Activated CD4-positive, alpha-beta T cell treated with anti-CD3 and anti-CD28 coated beads, Interleukin-2, amount 10 ng/mL, durations not matched to agents 24 days and 14 days (primary cell): ENCODE measurements at regions not wholly inside any gene's neighbourhood (a gene's known extent, or its start where the extent isn't known, plus 50 kb on each side); places are given as distances from the start of the nearest gene placed in this dataset.

ENCODE experiments used
- DNase-seq: peaks from one replicate; pipeline ENCODE4 v3.0.0; 2022
- H3K27ac Mint-ChIP-seq: one replicate; pipeline ENCODE4 v1.8.0; 2022; ENCODE audit warnings: mild to moderate bottlenecking, mixed read lengths
- H3K27me3 Mint-ChIP-seq: one replicate; pipeline ENCODE4 v1.8.0; 2022; ENCODE audit warnings: mixed read lengths
- H3K36me3 Mint-ChIP-seq: one replicate; pipeline ENCODE4 v1.8.0; 2022; ENCODE audit warnings: low read depth, mild to moderate bottlenecking, mixed read lengths
- H3K4me1 Mint-ChIP-seq: one replicate; pipeline ENCODE4 v1.8.0; 2021; ENCODE audit warnings: mixed read lengths
- H3K4me3 Mint-ChIP-seq: one replicate; pipeline ENCODE4 v1.8.0; 2022; ENCODE audit warnings: mild to moderate bottlenecking, moderate library complexity, mixed read lengths
- H3K9me3 Mint-ChIP-seq: one replicate; pipeline ENCODE4 v1.8.0; 2021; ENCODE audit warnings: mixed read lengths
- intact Hi-C: fragments of 100-400 bp; cut with micrococcal nuclease; formaldehyde crosslinking; loops from one replicate; pipeline ENCODE4 v1.15.1; 2023

DNA sequence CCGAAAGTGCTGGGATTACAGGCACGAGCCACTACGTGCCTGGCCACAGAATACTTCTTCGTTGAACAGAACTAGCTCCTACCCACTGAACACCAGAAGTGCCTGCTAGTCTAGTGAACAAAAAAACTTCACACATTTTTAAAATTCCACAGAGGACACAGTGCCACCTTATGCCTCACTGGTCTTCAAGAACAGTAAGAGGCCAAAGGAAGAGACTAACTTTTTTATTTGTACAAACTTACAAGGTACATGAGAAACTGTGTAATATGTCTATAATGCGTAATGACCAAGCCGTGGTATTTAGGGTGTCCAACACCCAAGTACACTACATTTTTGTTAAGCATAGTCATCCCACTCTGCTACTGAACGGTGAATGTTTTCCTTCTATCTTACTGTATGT is 144.4 kb upstream of the PTER start:
- Mint-ChIP-seq H3K4me3 (no peak overlapping the region), H3K4me1 (no peaks in the 10 kb centered on the region), H3K27ac (no peak overlapping the region), H3K9me3 (peaks cover 6% of the 10 kb centered on the region), H3K36me3 (no peaks in the 10 kb centered on the region), H3K27me3 (no peaks in the 10 kb centered on the region)
- DNase-seq = no peak
- intact Hi-C loops = no loop called here

DNA sequence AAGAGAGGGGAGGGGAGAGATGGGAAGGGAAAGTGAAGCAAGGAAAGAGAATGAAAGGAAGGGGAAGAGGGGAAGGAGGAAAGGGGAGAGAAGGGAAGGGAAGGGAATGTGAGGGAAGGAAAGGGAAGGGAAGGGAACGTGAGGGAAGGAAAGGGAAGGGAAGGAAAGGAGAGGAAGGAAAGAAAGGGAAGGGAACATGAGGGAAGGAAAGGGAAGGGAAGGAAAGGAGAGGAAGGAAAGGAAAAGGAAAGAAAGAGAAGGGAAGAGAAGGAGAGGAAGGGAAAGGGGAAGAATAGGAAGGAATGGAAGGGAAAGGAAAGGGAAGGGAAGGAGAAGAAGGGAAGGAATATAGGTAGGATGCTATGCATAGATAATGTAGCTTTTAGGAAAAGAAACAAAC is 139.7 kb upstream of the PTER start:
- Mint-ChIP-seq H3K27me3 (no peaks in the 10 kb centered on the region), H3K4me3 (no peak overlapping the region), H3K36me3 (no peaks in the 10 kb centered on the region), H3K4me1 (no peaks in the 10 kb centered on the region), H3K27ac (no peak overlapping the region), H3K9me3 (no peaks in the 10 kb centered on the region)
- no peak for DNase-seq
- intact Hi-C loops = no loop called here

DNA sequence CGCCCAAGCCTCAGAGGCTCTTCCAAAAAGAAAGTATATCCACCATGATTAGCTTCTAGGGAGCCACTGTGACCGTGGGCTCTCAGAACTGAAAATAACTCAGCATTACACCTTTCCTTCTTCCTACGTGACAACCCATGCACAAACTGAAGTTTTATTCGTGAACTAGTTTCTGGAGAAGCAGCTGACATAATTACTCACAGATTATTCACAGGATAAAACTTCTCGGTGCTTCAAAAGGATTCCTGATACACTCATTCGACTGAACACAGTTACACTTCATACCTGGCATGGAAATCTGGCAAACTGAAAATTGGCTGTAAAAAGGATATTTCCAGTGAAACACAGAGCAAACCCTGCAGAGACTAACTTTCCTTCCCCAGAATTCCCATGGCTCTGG is 139.2 kb upstream of the PTER start:
- intact Hi-C loops = no loop called here
- Mint-ChIP-seq H3K36me3 (no peaks in the 10 kb centered on the region), H3K27ac (no peak overlapping the region), H3K9me3 (no peaks in the 10 kb centered on the region), H3K27me3 (no peaks in the 10 kb centered on the region), H3K4me3 (no peak overlapping the region), H3K4me1 (no peaks in the 10 kb centered on the region)
- DNase-seq = no peak

DNA sequence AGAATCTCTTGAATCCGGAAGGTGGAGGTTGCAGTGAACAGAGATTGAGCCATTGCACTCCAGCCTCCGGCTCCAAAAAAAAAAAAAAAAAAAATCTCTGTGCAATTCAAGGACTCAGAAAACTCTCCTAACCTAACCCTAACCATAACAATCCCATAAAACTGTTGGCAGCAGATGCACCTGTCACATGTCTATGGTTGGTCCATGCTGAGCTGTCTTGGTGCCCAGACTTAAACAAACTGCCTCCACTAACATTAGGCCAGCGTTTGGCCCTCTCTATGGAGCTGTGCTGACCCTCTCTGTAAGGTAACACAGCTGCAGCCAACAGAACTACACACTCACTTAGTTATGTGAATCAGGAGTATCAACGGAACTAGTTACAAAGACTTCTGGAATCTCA is 132.5 kb upstream of the PTER start:
- H3K4me3 Mint-ChIP-seq = no peak overlapping the region
- no peaks in the 10 kb centered on the region for H3K27me3 Mint-ChIP-seq
- peaks cover 4% of the 10 kb centered on the region for H3K9me3 Mint-ChIP-seq
- intact Hi-C loops = no loop called here
- no peaks in the 10 kb centered on the region for H3K4me1 Mint-ChIP-seq
- H3K36me3 Mint-ChIP-seq = no peaks in the 10 kb centered on the region
- H3K27ac Mint-ChIP-seq = no peak overlapping the region
- no peak for DNase-seq

DNA sequence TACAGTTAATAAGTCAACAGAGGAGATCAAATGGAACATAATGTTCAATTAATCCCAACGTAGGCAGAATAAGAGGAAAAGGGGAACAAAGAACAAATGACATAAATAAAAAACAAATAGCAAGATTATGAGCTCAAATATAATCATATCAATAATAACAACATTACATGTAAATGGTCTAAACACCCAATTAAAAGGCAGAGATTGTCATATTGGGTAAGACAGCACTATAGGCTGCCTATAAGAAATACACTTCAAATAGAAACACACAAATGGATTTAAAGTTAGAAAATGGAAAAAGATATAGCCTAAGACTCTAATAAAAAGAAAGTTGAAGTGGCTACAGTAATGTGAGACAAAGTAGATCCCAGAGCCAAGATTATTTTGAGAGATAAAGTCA is 126.4 kb upstream of the PTER start:
- intact Hi-C loops = no loop called here
- no peaks in the 10 kb centered on the region for H3K36me3 Mint-ChIP-seq
- H3K4me1 Mint-ChIP-seq = no peaks in the 10 kb centered on the region
- H3K27me3 Mint-ChIP-seq = no peaks in the 10 kb centered on the region
- no peak overlapping the region for H3K27ac Mint-ChIP-seq
- no peak overlapping the region for H3K4me3 Mint-ChIP-seq
- H3K9me3 Mint-ChIP-seq = peaks cover 4% of the 10 kb centered on the region
- no peak for DNase-seq

DNA sequence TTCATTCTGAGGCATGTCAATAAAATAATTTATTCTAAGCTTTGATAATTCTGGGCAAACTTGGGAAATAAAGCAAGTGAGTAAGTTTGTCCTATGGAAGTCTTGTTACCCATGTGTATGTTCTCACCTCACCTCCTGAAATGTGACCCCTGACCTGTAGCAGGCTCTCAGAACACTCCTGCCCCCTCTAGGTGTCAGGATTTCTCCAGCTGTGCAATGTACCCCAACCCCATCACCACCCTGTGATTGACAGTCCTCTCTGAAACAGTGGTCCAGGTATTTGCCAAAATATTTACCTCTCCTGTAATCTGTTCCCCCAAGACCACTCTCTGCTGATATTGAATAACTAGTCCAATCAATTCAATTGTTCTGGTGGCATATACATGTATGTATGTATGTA is 122.6 kb upstream of the PTER start:
- no peak overlapping the region for H3K4me3 Mint-ChIP-seq
- DNase-seq = no peak
- no peaks in the 10 kb centered on the region for H3K4me1 Mint-ChIP-seq
- intact Hi-C loops = no loop called here
- no peaks in the 10 kb centered on the region for H3K27me3 Mint-ChIP-seq
- H3K27ac Mint-ChIP-seq = no peak overlapping the region
- H3K36me3 Mint-ChIP-seq = no peaks in the 10 kb centered on the region
- no peaks in the 10 kb centered on the region for H3K9me3 Mint-ChIP-seq

DNA sequence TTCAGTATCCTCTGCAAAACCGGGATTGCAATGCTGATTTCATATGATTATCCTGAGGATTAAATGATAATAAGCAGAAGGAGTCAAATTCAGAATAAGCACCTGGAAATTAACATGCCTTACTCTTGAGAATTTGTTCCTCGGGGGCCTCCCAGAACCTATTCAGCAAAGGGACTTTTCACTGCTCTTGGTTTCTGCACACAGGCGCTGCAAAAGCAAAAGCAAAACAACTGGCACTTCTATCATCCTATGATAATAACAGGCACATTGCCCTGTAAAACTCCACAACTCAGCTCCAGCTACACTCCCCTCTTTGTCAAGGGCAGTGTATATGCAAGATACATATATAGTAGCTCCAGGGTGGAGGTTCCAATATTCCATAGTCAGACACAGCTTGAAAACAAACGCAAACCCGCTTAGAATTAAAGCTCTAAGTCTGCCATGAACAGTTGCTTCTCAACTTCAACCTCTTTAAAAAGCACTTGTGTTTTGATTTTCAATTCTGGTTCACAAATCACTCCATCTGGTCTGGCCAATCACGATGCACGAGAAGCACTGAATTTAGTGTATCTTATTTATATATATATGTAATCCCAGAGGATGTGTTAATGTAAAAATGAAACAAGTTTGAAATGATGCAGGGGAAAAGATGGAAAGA is 119.9 kb upstream of the PTER start:
- intact Hi-C loops = no loop called here
- Mint-ChIP-seq H3K36me3 (no peaks in the 10 kb centered on the region), H3K9me3 (no peaks in the 10 kb centered on the region), H3K4me3 (no peak overlapping the region), H3K27me3 (no peaks in the 10 kb centered on the region), H3K4me1 (no peaks in the 10 kb centered on the region), H3K27ac (no peak overlapping the region)
- DNase-seq = no peak

DNA sequence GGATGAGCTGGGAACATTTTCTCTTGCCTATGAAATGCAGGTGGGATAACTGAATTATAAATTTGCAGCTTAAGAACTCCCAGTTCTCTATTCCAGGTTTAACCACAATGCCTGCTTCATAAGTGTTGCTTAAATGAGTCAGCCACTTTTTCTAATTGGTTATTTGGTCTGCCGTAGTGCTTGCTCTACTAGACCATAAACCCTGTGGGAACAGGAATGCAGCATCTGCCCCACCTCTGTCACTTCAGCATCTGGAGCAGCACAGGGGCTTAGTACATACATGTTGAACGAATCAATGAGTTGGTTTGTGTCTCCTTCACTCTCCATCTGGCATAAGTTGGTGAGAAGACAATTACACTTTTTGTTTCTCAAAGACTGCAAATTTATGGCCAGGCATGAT is 95.2 kb upstream of the PTER start:
- H3K27ac Mint-ChIP-seq = no peak overlapping the region
- no peak overlapping the region for H3K4me3 Mint-ChIP-seq
- no peaks in the 10 kb centered on the region for H3K4me1 Mint-ChIP-seq
- DNase-seq = no peak
- no peaks in the 10 kb centered on the region for H3K9me3 Mint-ChIP-seq
- H3K36me3 Mint-ChIP-seq = no peaks in the 10 kb centered on the region
- no peaks in the 10 kb centered on the region for H3K27me3 Mint-ChIP-seq
- intact Hi-C loops = no loop called here

DNA sequence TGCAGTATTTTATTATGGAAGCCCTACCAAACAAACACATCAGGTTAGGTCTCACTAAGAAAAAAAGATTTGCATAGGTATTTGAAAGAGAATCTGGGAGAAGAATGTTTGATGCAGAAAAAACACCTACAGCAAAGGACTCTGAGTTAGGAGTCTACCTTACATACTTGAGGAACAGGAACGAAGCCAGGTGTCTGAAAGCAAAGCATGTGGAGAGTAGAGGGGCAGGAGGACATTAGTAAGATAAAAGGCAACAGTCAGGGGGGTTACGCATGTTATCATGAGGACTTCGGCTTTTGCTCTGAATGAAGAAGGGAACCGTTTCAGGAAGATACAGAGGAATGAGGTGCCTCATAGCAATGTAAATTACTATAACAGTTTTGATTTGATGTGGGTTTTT is 87.9 kb upstream of the PTER start:
- intact Hi-C loops = no loop called here
- no peaks in the 10 kb centered on the region for H3K36me3 Mint-ChIP-seq
- no peaks in the 10 kb centered on the region for H3K4me1 Mint-ChIP-seq
- H3K4me3 Mint-ChIP-seq = no peak overlapping the region
- no peak for DNase-seq
- no peak overlapping the region for H3K27ac Mint-ChIP-seq
- no peaks in the 10 kb centered on the region for H3K9me3 Mint-ChIP-seq
- no peaks in the 10 kb centered on the region for H3K27me3 Mint-ChIP-seq

DNA sequence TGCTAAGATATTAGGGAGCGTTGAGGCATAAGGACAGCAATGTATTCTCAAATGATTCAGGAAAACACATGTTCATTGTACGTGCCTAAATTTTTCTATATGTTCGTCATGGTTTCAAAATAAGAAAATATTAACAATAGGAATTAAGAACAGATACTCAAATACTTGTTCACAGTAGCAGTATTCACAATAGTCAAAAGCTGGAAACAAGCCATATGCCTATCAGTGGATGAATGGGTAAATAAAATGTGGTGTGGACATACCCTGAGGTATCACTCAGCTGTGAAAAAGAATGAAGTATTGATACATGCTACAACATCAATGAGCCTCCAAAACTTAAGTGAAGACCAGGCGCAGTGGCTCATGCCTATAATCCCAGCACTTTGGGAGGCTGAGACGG is 84.7 kb upstream of the PTER start:
- no peaks in the 10 kb centered on the region for H3K27me3 Mint-ChIP-seq
- intact Hi-C loops = no loop called here
- no peak overlapping the region for H3K27ac Mint-ChIP-seq
- no peaks in the 10 kb centered on the region for H3K36me3 Mint-ChIP-seq
- H3K9me3 Mint-ChIP-seq = no peaks in the 10 kb centered on the region
- no peak overlapping the region for H3K4me3 Mint-ChIP-seq
- H3K4me1 Mint-ChIP-seq = no peaks in the 10 kb centered on the region
- no peak for DNase-seq

DNA sequence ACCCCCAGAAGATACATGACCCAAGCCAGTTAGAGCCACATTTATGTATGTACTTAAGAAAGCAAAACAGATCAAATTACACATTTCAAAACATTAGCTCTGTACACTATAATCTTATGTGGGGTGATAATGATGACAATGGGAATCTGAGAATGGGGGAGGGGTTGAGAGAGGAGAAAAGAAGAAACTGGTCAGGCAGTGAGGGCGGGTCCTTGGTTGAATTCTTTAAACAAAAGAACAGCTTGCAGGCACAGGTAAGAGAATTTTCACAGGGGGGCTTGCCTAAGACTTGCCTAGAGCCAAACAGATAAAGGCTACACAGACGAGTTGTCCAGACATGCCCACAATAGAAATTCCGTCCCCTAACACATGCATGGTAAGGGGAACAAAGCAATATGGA is 76.8 kb upstream of the PTER start:
- no peak for DNase-seq
- intact Hi-C loops = no loop called here
- H3K4me3 Mint-ChIP-seq = no peak overlapping the region
- no peak overlapping the region for H3K27ac Mint-ChIP-seq
- no peaks in the 10 kb centered on the region for H3K4me1 Mint-ChIP-seq
- H3K36me3 Mint-ChIP-seq = no peaks in the 10 kb centered on the region
- H3K9me3 Mint-ChIP-seq = no peaks in the 10 kb centered on the region
- no peaks in the 10 kb centered on the region for H3K27me3 Mint-ChIP-seq

DNA sequence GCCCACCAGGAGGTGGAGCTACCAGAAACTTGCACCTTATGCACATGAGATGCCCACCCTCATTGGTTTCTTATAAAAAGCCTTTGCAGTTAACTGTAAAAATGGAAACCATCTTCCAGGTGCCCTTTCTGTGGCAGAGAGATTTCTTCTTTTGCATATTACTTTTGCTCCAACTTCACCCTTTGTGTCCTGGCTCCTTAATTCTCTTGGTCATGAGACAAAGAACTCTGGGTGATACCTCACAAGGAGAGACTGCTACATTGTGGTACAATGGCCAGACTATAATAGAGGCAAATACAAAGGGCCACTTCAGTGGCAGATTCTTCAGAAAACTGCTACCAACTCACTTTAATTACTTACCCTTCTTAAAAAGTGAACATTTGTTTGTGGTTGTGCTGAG is 76.4 kb upstream of the PTER start:
- Mint-ChIP-seq H3K9me3 (no peaks in the 10 kb centered on the region), H3K27ac (no peak overlapping the region), H3K4me1 (no peaks in the 10 kb centered on the region), H3K27me3 (no peaks in the 10 kb centered on the region), H3K36me3 (no peaks in the 10 kb centered on the region), H3K4me3 (no peak overlapping the region)
- intact Hi-C loops = no loop called here
- DNase-seq = no peak

DNA sequence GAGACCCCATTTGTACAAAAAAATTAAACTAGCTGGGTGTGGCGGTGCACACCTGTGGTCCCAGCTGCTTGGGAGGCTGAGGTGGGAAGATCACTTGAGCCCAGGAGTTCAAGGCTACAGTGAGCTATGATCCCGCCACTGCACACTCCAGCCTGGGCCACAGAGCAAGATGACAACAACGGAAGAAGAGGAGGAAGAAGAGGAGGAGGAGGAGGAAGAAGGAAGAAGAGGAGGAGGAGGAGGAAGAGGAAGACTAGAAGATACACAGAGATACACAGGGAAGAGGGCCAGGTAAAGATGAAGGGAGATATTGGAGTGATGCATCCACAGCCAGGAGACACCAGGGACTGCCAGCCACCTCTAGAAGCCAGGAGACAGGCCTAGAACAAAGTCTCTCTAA is 75.7 kb upstream of the PTER start:
- DNase-seq = no peak
- Mint-ChIP-seq H3K4me3 (no peak overlapping the region), H3K9me3 (no peaks in the 10 kb centered on the region), H3K36me3 (no peaks in the 10 kb centered on the region), H3K4me1 (no peaks in the 10 kb centered on the region), H3K27me3 (no peaks in the 10 kb centered on the region), H3K27ac (no peak overlapping the region)
- intact Hi-C loops = no loop called here

DNA sequence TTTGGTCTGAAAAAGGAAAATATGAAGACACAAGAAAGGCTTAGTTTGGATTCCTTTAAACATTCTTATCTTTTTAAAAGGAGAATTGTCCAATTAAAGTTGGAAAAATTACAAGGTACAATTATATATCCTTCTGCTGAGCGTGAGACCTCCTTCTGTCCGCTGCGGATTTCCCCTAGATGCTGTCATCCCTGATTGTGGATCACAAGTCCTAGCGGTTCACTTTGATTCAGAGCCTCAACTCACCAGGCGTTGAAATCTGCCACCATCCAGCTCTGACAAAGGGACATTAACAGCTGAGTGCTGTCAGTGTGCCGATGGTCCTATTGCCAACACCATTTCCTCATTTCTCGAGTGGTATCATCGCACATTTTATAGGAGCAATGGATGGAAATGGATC is 73.1 kb upstream of the PTER start:
- Mint-ChIP-seq H3K27me3 (no peaks in the 10 kb centered on the region), H3K27ac (no peak overlapping the region), H3K4me3 (no peak overlapping the region), H3K4me1 (no peaks in the 10 kb centered on the region), H3K36me3 (no peaks in the 10 kb centered on the region), H3K9me3 (no peaks in the 10 kb centered on the region)
- intact Hi-C loops = no loop called here
- DNase-seq = no peak

DNA sequence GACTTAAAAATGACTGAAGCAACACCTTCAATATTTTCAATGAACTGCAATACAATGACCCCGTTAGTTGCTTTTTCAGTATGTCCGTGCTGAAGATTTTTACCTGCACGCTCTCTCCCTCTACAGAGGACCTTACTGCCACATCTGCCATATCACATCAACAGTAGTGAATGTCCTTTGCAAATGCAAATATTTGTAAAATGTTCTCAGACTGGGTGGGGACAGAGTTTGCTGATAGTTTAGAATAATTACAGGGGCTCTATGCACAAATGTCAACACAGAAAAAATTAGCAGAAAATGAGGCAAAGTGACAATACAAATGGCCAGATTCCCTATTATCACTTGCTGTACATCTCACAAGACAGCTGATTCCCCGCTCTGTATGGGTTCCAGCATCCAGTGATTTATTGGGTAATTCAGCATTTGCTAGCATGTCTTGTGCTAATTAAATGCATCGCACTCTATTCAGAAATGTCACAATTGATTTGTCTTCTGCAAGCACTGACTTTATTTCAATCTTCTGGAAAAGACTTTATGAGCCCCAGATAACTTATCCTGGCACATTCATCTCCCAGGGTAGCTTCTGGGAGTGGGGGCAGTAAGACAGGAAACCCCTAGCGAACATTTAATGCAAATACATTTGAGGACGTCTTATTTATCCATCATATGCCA is 69.1 kb upstream of the PTER start:
- Mint-ChIP-seq H3K27me3 (peaks cover 3% of the 10 kb centered on the region), H3K4me3 (no peak overlapping the region), H3K9me3 (no peaks in the 10 kb centered on the region), H3K27ac (no peak overlapping the region), H3K4me1 (no peaks in the 10 kb centered on the region), H3K36me3 (no peaks in the 10 kb centered on the region)
- intact Hi-C loops = no loop called here
- no peak for DNase-seq
